GM12891 (cell line): ENCODE measurements at regions not wholly inside any gene's neighbourhood (a gene's known extent, or its start where the extent isn't known, plus 50 kb on each side); places are given as distances from the start of the nearest gene placed in this dataset.
"Not testable (repeated sequence)": the region's sequence is repeated elsewhere in the genome, so short reads cannot be mapped to it uniquely, and the experiment has no call there.

Source experiments
- DNase-seq: peaks from one replicate; pipeline ENCODE4 v3.0.0; 2011; ENCODE audit warnings: low spot score; ENCODE audit not compliant: insufficient read length
- FAIRE-seq: peaks from 2 replicates; lab custom pipeline; 2011; peaks lifted over from hg19 to GRCh38; lab: Jason Lieb, UNC
- PAX5 ChIP-seq: IDR thresholded peaks from 2 replicates; pipeline ENCODE4 v1.6.1; 2011; ENCODE audit warnings: low read length, moderate library complexity, mild to moderate bottlenecking; ENCODE audit not compliant: insufficient read depth, severe bottlenecking
- POLR2A ChIP-seq: IDR thresholded peaks from 2 replicates; pipeline ENCODE4 v1.6.1; 2011; ENCODE audit warnings: low read depth, low read length, control low read depth
- POLR2AphosphoS5 ChIP-seq: IDR thresholded peaks from 2 replicates; pipeline ENCODE4 v1.6.1; 2011; ENCODE audit warnings: low read depth, low read length, control low read depth
- POU2F2 ChIP-seq: IDR thresholded peaks from 2 replicates; pipeline ENCODE4 v1.6.1; 2011; ENCODE audit warnings: low read depth, mild to moderate bottlenecking, control low read depth, low read length, moderate library complexity
- SPI1 ChIP-seq: IDR thresholded peaks from 2 replicates; pipeline ENCODE4 v1.6.1; 2011; ENCODE audit warnings: low read depth, low read length, control low read depth
- TAF1 ChIP-seq: IDR thresholded peaks from 2 replicates; pipeline ENCODE4 v1.6.1; 2011; ENCODE audit warnings: low read depth, low read length, control low read depth

- no peak for TF ChIP-seq TAF1
- no peak for TF ChIP-seq POLR2AphosphoS5
- TF ChIP-seq POU2F2: no peak
- no peak for TF ChIP-seq SPI1
- TF ChIP-seq PAX5: no peak
- no peak for TF ChIP-seq POLR2A
- no peak for DNase-seq
- no peak for FAIRE-seq
Measured at GRCh38 chr17:64718058-64718457, 56.0 kb upstream of the SMURF2 start.

- not testable (repeated sequence) for DNase-seq, FAIRE-seq
Measured at GRCh38 chr17:64716496-64716895, 54.4 kb upstream of the SMURF2 start.

- DNase-seq: not testable (repeated sequence)
Measured at GRCh38 chr17:64713786-64714185, 51.7 kb upstream of the SMURF2 start.

GRCh38 chr17:64712557-64713351 lies 50.6 kb upstream of the SMURF2 start:
- FAIRE-seq: peak; percentile 97
- not testable (repeated sequence) for DNase-seq

More at GRCh38 chr17:64713786-64714185, 51.7 kb upstream of the SMURF2 start:
- FAIRE-seq: peak; percentile 75
